PC-3 (cell line): ENCODE measurements at regions not wholly inside any gene's neighbourhood (a gene's known extent, or its start where the extent isn't known, plus 50 kb on each side); places are given as distances from the start of the nearest gene placed in this dataset.

ENCODE experiments used
- ATAC-seq: fragments of 200-7000 bp; cut with Tn5 transposase; 2 replicates; pipeline ENCODE4 v1.9.1; 2020; ENCODE audit warnings: mild to moderate bottlenecking, moderate library complexity
- BruUV-seq: library from RNA; stranded (reverse); fragments of 400-500 nt; replicated peaks from 2 replicates; lab custom pipeline; 2021; lab: Mats Ljungman, UMichigan
- CTCF ChIA-PET: fragments of 300-600 bp; sonication (Branson Sonifier 250); formaldehyde crosslinking; loops from one replicate; lab custom pipeline; 2022; ENCODE audit warnings: antibody characterized with exemption; lab: Charles Lee
- POLR2A ChIA-PET: fragments of 300-600 bp; sonication (Branson Sonifier 250); formaldehyde crosslinking; loops from one replicate; lab custom pipeline; 2022; ENCODE audit warnings: antibody characterized with exemption; ENCODE audit not compliant: unreplicated experiment; lab: Charles Lee
- DNase-seq: peaks from one replicate; pipeline ENCODE4 v3.0.0-alpha.2; 2015
- H2AFZ ChIP-seq: fragments of 300-600 bp; sonication (generic); 2 replicates; pipeline ENCODE4 v1.6.0; 2016; ENCODE audit warnings: antibody characterized with exemption, low read length
- H3F3A ChIP-seq: fragments of 300-600 bp; sonication (generic); one replicate; pipeline ENCODE4 v1.6.0; 2017; ENCODE audit warnings: antibody characterized with exemption, low read length, control low read depth, mild to moderate bottlenecking; ENCODE audit not compliant: unreplicated experiment
- H3K27ac ChIP-seq: fragments of 300-600 bp; sonication (generic); 2 replicates; pipeline ENCODE4 v1.5.1; 2016; ENCODE audit warnings: mild to moderate bottlenecking, low read length
- H3K27me3 ChIP-seq: fragments of 300-600 bp; sonication (generic); 2 replicates; pipeline ENCODE4 v1.6.1; 2016; ENCODE audit warnings: low read length, mixed read lengths
- H3K36me3 ChIP-seq: fragments of 300-600 bp; sonication (generic); 2 replicates; pipeline ENCODE4 v1.6.1; 2016; ENCODE audit warnings: low read depth, mixed run types, low read length, mixed read lengths
- H3K4me1 ChIP-seq: fragments of 300-600 bp; sonication (generic); 2 replicates; pipeline ENCODE4 v1.5.1; 2016; ENCODE audit warnings: low read length; ENCODE audit not compliant: insufficient read depth
- H3K4me2 ChIP-seq: fragments of 300-600 bp; sonication (generic); 2 replicates; pipeline ENCODE4 v1.6.0; 2016; ENCODE audit warnings: low read length
- H3K4me3 ChIP-seq: fragments of 300-600 bp; sonication (generic); 2 replicates; pipeline ENCODE4 v1.5.1; 2016; ENCODE audit warnings: mild to moderate bottlenecking, low read length, mixed read lengths
- H3K79me2 ChIP-seq: fragments of 300-600 bp; sonication (generic); 2 replicates; pipeline ENCODE4 v1.6.1; 2017; ENCODE audit warnings: low read length, mixed read lengths
- H3K9ac ChIP-seq: fragments of 300-600 bp; sonication (generic); 2 replicates; pipeline ENCODE4 v1.6.0; 2016; ENCODE audit warnings: mild to moderate bottlenecking, low read length
- H3K9me2 ChIP-seq: fragments of 300-600 bp; sonication (generic); replicated peaks from 2 replicates; pipeline ENCODE4 v1.6.1; 2016; ENCODE audit warnings: mixed run types, low read length, mixed read lengths
- H3K9me3 ChIP-seq: fragments of 300-600 bp; sonication (generic); 2 replicates; pipeline ENCODE4 v1.6.1; 2016; ENCODE audit warnings: low read length, mixed read lengths
- H4K20me1 ChIP-seq: fragments of 300-600 bp; sonication (generic); 2 replicates; pipeline ENCODE4 v1.6.1; 2016; ENCODE audit warnings: low read length, mixed read lengths
- EZH2 ChIP-seq: fragments of 300-600 bp; sonication (generic); IDR thresholded peaks from one replicate; pipeline ENCODE4 v1.6.1; 2017; ENCODE audit warnings: antibody characterized with exemption, mild to moderate bottlenecking, low read length; ENCODE audit not compliant: unreplicated experiment
- EZH2phosphoT487 ChIP-seq: fragments of 300-600 bp; sonication (generic); IDR thresholded peaks from 2 replicates; pipeline ENCODE4 v1.6.1; 2018; ENCODE audit warnings: mild to moderate bottlenecking, antibody characterized with exemption, low read length, borderline replicate concordance
- intact Hi-C: fragments of 100-400 bp; cut with micrococcal nuclease; formaldehyde crosslinking; loops from 2 replicates; pipeline ENCODE4 v1.9.0; 2023
- TF ChIP-seq, protein P1 (sequence below): fragments of 300-600 bp; sonication (generic); conservative IDR thresholded peaks from 2 replicates; pipeline ENCODE4 v1.5.1; 2017; ENCODE audit warnings: antibody characterized with exemption, low read depth, mild to moderate bottlenecking, low read length

DNA sequence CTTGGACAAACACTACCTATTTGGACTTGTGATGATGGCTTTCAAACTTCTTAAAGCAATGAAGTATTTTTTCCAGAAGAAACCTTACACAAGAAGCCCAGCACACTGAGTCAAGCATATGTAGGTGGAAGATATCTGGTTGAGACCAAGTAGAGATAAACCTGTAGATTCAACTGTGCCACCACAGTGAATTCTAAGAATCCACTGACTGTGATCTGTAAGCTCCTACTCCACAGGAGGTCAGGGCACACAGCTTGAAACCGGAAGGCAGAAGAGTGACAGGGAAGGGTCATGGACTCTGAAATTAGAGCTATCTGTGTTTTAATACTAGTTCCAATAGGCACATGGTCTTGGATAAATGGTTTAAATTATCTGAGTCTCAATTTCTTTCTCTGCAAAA lies 404.5 kb downstream of the ETS1 start:
- BruUV-seq: no TSS peak
- no peaks in the 10 kb centered on the region for H3K36me3 ChIP-seq
- CTCF ChIA-PET: no interaction called here
- no peak overlapping the region for H3K27ac ChIP-seq
- ATAC-seq (no peak), DNase-seq (no peak)
- no peaks in the 10 kb centered on the region for H3K9me2 ChIP-seq
- H4K20me1 ChIP-seq: no peaks in the 10 kb centered on the region
- H3K4me1 ChIP-seq: peaks cover 26% of the 10 kb centered on the region
- intact Hi-C loops: no loop called here
- H3K9me3 ChIP-seq: no peaks in the 10 kb centered on the region
- no peak overlapping the region for H3K4me2 ChIP-seq
- H2AFZ ChIP-seq: no peak overlapping the region
- H3F3A ChIP-seq: no peaks in the 10 kb centered on the region
- no peak overlapping the region for H3K4me3 ChIP-seq
- TF ChIP-seq EZH2: no peak
- TF ChIP-seq EZH2phosphoT487: no peak
- TF ChIP-seq, protein P1, sequence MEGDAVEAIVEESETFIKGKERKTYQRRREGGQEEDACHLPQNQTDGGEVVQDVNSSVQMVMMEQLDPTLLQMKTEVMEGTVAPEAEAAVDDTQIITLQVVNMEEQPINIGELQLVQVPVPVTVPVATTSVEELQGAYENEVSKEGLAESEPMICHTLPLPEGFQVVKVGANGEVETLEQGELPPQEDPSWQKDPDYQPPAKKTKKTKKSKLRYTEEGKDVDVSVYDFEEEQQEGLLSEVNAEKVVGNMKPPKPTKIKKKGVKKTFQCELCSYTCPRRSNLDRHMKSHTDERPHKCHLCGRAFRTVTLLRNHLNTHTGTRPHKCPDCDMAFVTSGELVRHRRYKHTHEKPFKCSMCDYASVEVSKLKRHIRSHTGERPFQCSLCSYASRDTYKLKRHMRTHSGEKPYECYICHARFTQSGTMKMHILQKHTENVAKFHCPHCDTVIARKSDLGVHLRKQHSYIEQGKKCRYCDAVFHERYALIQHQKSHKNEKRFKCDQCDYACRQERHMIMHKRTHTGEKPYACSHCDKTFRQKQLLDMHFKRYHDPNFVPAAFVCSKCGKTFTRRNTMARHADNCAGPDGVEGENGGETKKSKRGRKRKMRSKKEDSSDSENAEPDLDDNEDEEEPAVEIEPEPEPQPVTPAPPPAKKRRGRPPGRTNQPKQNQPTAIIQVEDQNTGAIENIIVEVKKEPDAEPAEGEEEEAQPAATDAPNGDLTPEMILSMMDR: no peak
- POLR2A ChIA-PET: no interaction called here
- no peaks in the 10 kb centered on the region for H3K79me2 ChIP-seq
- H3K9ac ChIP-seq: no peak overlapping the region
- H3K27me3 ChIP-seq: no peaks in the 10 kb centered on the region

DNA sequence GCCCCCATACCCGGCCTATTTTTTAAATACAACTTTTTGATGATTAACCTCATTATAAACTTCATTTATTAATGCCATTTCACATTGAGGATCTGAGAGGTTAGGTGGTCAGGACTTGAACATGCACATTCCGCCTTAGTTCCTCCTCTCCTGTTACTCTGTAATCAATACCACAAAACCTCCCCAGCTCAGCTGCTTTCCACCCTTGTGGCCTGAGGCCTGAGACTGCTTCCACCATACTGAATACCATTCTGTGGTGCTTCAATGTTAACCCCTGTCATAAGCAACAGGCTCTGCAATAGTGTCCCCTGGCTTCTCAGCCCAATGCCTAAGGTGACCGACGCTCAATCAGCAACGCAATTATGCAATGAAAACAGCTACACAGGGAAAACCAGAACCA lies 405.4 kb downstream of the ETS1 start:
- Histone ChIP-seq H3K27ac (no peak overlapping the region), H3K4me3 (no peak overlapping the region), H3K9me2 (no peaks in the 10 kb centered on the region), H3K9ac (no peak overlapping the region), H3K9me3 (no peaks in the 10 kb centered on the region), H3K36me3 (no peaks in the 10 kb centered on the region), H3K4me1 (peaks cover 26% of the 10 kb centered on the region), H2AFZ (no peak overlapping the region), H3K79me2 (no peaks in the 10 kb centered on the region), H3F3A (no peaks in the 10 kb centered on the region), H3K4me2 (no peak overlapping the region), H3K27me3 (no peaks in the 10 kb centered on the region), H4K20me1 (no peaks in the 10 kb centered on the region)
- DNase-seq (no peak), ATAC-seq (no peak)
- POLR2A ChIA-PET: no interaction called here
- CTCF ChIA-PET: no interaction called here
- no TSS peak for BruUV-seq
- TF ChIP-seq EZH2: no peak
- TF ChIP-seq EZH2phosphoT487: no peak
- TF ChIP-seq, protein P1: no peak
- intact Hi-C loops: no loop called here

DNA sequence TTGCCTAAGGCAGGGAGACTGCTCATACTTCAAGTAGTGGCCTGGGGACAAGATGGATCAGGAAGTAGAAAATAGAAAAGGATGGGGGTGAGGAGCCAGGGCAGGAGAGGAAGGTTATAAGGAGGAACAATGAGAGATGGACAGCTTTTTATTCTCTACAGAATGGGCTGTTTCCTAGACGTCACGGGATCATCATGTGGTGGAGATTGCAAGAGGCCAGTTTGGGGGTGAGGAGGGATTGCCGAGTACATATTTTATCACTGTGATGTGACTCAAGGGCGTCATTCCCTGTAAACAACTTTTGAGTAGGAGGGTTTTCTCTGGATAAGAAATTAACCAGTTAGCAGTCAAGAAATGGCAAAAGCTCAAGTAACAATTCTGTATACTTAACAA lies 406.3 kb downstream of the ETS1 start:
- Histone ChIP-seq H3K79me2 (no peaks in the 10 kb centered on the region), H4K20me1 (no peaks in the 10 kb centered on the region), H3F3A (no peaks in the 10 kb centered on the region), H3K27ac (peak overlapping the region; percentile 52), H3K4me3 (no peak overlapping the region), H3K9ac (no peak overlapping the region), H3K4me1 (peaks cover 26% of the 10 kb centered on the region), H3K27me3 (no peaks in the 10 kb centered on the region), H3K9me3 (no peaks in the 10 kb centered on the region), H3K36me3 (no peaks in the 10 kb centered on the region), H3K9me2 (no peaks in the 10 kb centered on the region), H2AFZ (peak overlapping the region; percentile 31; the same call in 1 of the 2 replicates), H3K4me2 (peak overlapping the region; percentile 28)
- intact Hi-C loops: no loop called here
- DNase-seq (no peak), ATAC-seq (no peak; the same call in 1 of the 2 replicates)
- POLR2A ChIA-PET: no interaction called here
- BruUV-seq: no TSS peak
- TF ChIP-seq EZH2: no peak
- TF ChIP-seq, protein P1: no peak
- TF ChIP-seq EZH2phosphoT487: no peak
- CTCF ChIA-PET: interaction anchor here (0.7 kb wide), 1 partner anchor 79 kb away, joined by 3 read pairs; no protein-coding TSS in a partner anchor
